ENCODE measurements at regions not wholly inside any gene's neighbourhood (a gene's known extent, or its start where the extent isn't known, plus 50 kb on each side); places are given as distances from the start of the nearest gene placed in this dataset.
"Not testable (repeated sequence)": the region's sequence is repeated elsewhere in the genome, so short reads cannot be mapped to it uniquely, and the experiment has no call there.

GRCh38 chr6:8855411-8855810 lies 420.1 kb upstream of the SLC35B3 start:
- H3K27ac ChIP-seq = no peak overlapping the region
- intact Hi-C loops (cut with DNase I) = no loop called here
- no peaks in the 10 kb centered on the region for H3K27me3 ChIP-seq
- no peaks in the 10 kb centered on the region for H3K36me3 ChIP-seq
- peaks cover 0 to 10% (median 0%) of the 10 kb centered on the region in 9 donors for H3K4me1 ChIP-seq
- TF ChIP-seq, protein P1, sequence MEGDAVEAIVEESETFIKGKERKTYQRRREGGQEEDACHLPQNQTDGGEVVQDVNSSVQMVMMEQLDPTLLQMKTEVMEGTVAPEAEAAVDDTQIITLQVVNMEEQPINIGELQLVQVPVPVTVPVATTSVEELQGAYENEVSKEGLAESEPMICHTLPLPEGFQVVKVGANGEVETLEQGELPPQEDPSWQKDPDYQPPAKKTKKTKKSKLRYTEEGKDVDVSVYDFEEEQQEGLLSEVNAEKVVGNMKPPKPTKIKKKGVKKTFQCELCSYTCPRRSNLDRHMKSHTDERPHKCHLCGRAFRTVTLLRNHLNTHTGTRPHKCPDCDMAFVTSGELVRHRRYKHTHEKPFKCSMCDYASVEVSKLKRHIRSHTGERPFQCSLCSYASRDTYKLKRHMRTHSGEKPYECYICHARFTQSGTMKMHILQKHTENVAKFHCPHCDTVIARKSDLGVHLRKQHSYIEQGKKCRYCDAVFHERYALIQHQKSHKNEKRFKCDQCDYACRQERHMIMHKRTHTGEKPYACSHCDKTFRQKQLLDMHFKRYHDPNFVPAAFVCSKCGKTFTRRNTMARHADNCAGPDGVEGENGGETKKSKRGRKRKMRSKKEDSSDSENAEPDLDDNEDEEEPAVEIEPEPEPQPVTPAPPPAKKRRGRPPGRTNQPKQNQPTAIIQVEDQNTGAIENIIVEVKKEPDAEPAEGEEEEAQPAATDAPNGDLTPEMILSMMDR (IDR thresholded peaks at IDR 0.05) = no peak
- WGBS, 2 donors = 60% methylated on average over 4 of the region's 4 CpGs
- no peak overlapping the region for H3K4me3 ChIP-seq
- ATAC-seq (no peak), DNase-seq (no peak)
- H3K9me3 ChIP-seq = no peaks in the 10 kb centered on the region

DNA sequence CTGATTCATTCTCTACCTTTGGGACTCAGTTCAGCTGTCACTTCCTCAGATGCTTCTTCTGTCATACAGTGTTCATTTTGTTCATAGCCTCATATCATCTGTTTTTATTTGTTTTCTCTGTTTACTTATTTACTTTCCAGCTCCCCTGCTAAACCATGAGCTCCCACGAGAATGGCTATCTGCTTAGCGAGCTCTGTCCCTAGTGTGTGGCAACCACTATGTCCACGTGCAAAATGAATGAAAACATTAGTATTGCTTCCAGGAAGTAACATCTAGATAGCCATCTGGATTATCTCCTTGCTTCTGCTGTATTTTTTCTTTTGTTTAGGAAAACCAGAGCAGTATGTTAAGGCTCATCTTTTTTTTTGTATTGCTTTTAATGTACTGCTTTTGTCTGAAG lies 417.0 kb upstream of the SLC35B3 start:
- intact Hi-C loops (cut with DNase I) = no loop called here
- H3K36me3 ChIP-seq = no peaks in the 10 kb centered on the region
- TF ChIP-seq, protein P1 (IDR thresholded peaks at IDR 0.05) = no peak
- H3K27me3 ChIP-seq = no peaks in the 10 kb centered on the region
- 65 to 81% methylated on average over 3 of the region's 3 CpGs for WGBS, 2 donors
- ATAC-seq (no peak), DNase-seq (no peak)
- H3K27ac ChIP-seq = no peak overlapping the region
- no peak overlapping the region for H3K4me3 ChIP-seq
- H3K4me1 ChIP-seq = no peaks in the 10 kb centered on the region
- H3K9me3 ChIP-seq = no peaks in the 10 kb centered on the region

DNA sequence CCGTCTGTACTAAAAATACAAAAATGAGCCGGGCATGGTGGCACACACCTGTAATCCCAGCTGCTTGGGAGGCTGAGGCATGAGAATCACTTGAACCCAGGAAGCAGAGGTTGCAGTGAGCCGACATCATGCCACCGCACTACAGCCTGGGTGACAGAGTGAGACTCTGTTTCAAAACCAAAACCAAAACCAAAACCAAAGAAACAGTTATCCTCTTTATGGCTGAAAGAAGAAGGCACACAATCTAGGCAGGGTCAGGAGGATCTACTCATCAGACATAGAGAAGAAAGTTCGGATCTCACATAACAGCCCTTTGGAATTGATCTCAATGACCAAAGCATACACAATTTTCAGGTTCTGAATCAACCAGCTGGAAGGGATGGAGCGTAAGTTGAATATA lies 411.3 kb upstream of the SLC35B3 start:
- 82 to 92% methylated on average over 6 of the region's 6 CpGs for WGBS, 2 donors
- H3K4me3 ChIP-seq; H3K4me1 ChIP-seq; intact Hi-C loops (cut with DNase I); DNase-seq; H3K27ac ChIP-seq; H3K36me3 ChIP-seq; ATAC-seq; H3K27me3 ChIP-seq; H3K9me3 ChIP-seq: not testable (repeated sequence)

GRCh38 chr6:8845690-8846089 lies 410.3 kb upstream of the SLC35B3 start:
- Histone ChIP-seq H3K36me3 (no peaks in the 10 kb centered on the region), H3K9me3 (no peaks in the 10 kb centered on the region), H3K27me3 (no peaks in the 10 kb centered on the region), H3K27ac (no peak overlapping the region), H3K4me3 (no peak overlapping the region), H3K4me1 (no peaks in the 10 kb centered on the region)
- TF ChIP-seq, protein P1 (IDR thresholded peaks at IDR 0.05) = no peak
- 82 to 85% methylated on average over 5 of the region's 5 CpGs for WGBS, 2 donors
- intact Hi-C loops (cut with DNase I) = no loop called here
- DNase-seq (no peak), ATAC-seq (no peak)

GRCh38 chr6:8844968-8845367 lies 409.6 kb upstream of the SLC35B3 start:
- Histone ChIP-seq H3K27me3 (no peaks in the 10 kb centered on the region), H3K4me1 (no peaks in the 10 kb centered on the region), H3K27ac (no peak overlapping the region), H3K9me3 (no peaks in the 10 kb centered on the region), H3K36me3 (no peaks in the 10 kb centered on the region), H3K4me3 (no peak overlapping the region)
- DNase-seq (no peak), ATAC-seq (no peak)
- intact Hi-C loops (cut with DNase I) = no loop called here
- TF ChIP-seq, protein P1 (IDR thresholded peaks at IDR 0.05) = no peak
